HL-60 (cell line): ENCODE measurements at regions not wholly inside any gene's neighbourhood (a gene's known extent, or its start where the extent isn't known, plus 50 kb on each side); places are given as distances from the start of the nearest gene placed in this dataset.

Experiments used
- DNase-seq, 2 experiments: peaks; one replicate each; pipeline ENCODE4 v3.0.0-alpha.2; 2010 to 2020; ENCODE audit warnings: low read depth in 1 of 2, low spot score in 1 of 2
- H3K27ac ChIP-seq: fragments of 250-450 bp; sonication (Bioruptor Pico); replicated peaks from 2 replicates; pipeline ENCODE4 v1.5.1; 2020; ENCODE audit warnings: mild to moderate bottlenecking, moderate library complexity
- H3K27me3 ChIP-seq: fragments of 250-450 bp; sonication (Bioruptor Pico); 2 replicates; pipeline ENCODE4 v1.5.1; 2021; ENCODE audit warnings: mild to moderate bottlenecking, moderate library complexity; ENCODE audit not compliant: insufficient read depth, poor library complexity, severe bottlenecking
- H3K4me3 ChIP-seq: replicated peaks from 2 replicates; pipeline ENCODE4 v1.5.1; 2011; ENCODE audit warnings: mild to moderate bottlenecking, control low read depth, low read length; ENCODE audit not compliant: insufficient read depth
- CTCF ChIP-seq: IDR thresholded peaks from one replicate; pipeline ENCODE4 v1.5.1; 2011; ENCODE audit warnings: low read length, control low read depth, inconsistent platforms; ENCODE audit not compliant: insufficient read depth
- GABPA ChIP-seq: IDR thresholded peaks from 2 replicates; pipeline ENCODE4 v1.6.1; 2012; ENCODE audit warnings: low read depth
- POLR2AphosphoS5 ChIP-seq: IDR thresholded peaks from 2 replicates; pipeline ENCODE4 v1.6.1; 2012; ENCODE audit warnings: low read depth
- REST ChIP-seq: IDR thresholded peaks from 2 replicates; pipeline ENCODE4 v1.6.1; 2012; ENCODE audit warnings: low read depth; ENCODE audit not compliant: insufficient replicate concordance
- SPI1 ChIP-seq: IDR thresholded peaks from 2 replicates; pipeline ENCODE4 v1.6.1; 2012; ENCODE audit warnings: low read depth, mild to moderate bottlenecking, borderline replicate concordance

- no peak overlapping the region for H3K4me3 ChIP-seq
- no peak overlapping the region for H3K27ac ChIP-seq
- TF ChIP-seq POLR2AphosphoS5: no peak
- no peak for TF ChIP-seq SPI1
- no peak for TF ChIP-seq GABPA
- no peak for TF ChIP-seq CTCF
- TF ChIP-seq REST: no peak
- DNase-seq: no peak
- H3K27me3 ChIP-seq: no peaks in the 10 kb centered on the region
Measured at GRCh38 chr3:28836199-28836598, 444.7 kb upstream of the RBMS3 start.

GRCh38 chr3:28840976-28841376, 439.9 kb upstream of the RBMS3 start:
- DNase-seq: no peak
- TF ChIP-seq GABPA: no peak
- no peak for TF ChIP-seq CTCF
- no peak for TF ChIP-seq POLR2AphosphoS5
- no peak for TF ChIP-seq SPI1
- no peak for TF ChIP-seq REST
- Histone ChIP-seq H3K27me3 (no peaks in the 10 kb centered on the region), H3K27ac (no peak overlapping the region), H3K4me3 (no peak overlapping the region)

GRCh38 chr3:28841441-28841840, 439.4 kb upstream of the RBMS3 start:
- no peak overlapping the region for H3K27ac ChIP-seq
- no peak for DNase-seq
- TF ChIP-seq POLR2AphosphoS5 (no peak), GABPA (no peak), REST (no peak), SPI1 (no peak), CTCF (no peak)
- H3K4me3 ChIP-seq: no peak overlapping the region
- H3K27me3 ChIP-seq: no peaks in the 10 kb centered on the region
